ENCODE measurements at regions not wholly inside any gene's neighbourhood (a gene's known extent, or its start where the extent isn't known, plus 50 kb on each side); places are given as distances from the start of the nearest gene placed in this dataset.
"Not testable (repeated sequence)": the region's sequence is repeated elsewhere in the genome, so short reads cannot be mapped to it uniquely, and the experiment has no call there.

DNA sequence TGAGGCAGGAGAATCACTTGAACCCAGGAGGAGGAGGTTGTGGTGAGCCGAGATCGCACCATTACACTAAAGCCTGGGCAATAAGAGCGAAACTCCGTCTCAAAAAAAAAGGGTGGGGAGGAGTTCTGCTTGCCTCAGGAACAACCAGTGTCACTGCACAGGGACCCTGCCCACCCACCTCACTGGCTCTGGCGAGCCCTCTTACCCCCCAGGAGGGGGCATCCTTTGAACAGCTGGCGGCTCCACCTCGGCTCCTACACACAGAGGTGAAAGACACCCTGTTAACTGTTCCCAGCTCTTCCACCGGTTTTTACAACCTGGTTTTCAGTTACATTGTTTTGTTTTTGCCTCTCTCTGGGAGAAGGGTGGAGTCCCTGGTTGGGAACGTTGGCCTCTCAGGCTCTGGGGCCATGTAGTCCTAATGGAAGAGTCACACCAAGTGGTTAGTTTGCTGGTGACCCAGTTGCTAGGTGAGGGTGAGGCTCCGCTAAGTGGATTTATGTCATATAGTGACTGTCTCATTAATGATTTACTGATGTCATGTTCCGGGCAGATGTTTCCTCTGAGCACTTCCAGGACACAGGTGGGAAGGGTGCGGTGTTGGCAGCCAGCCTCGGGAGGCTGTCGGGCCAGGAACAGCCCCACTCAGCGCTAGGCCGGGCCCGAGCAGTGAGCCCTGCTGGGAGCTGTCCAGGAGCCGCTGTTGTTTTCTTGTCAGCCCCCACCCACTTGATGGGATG lies 120.6 kb upstream of the TPTE start:
- H3K27me3 ChIP-seq (ENCODE audit: control insufficient read depth, insufficient read depth, low read length); H3K36me3 ChIP-seq (ENCODE audit: control insufficient read depth, insufficient read depth, low read length); CTCF ChIA-PET; POLR2A ChIA-PET; H3K4me3 ChIP-seq (ENCODE audit: low read depth, low read length); DNase-seq (ENCODE audit: low read depth): not testable (repeated sequence)

DNA sequence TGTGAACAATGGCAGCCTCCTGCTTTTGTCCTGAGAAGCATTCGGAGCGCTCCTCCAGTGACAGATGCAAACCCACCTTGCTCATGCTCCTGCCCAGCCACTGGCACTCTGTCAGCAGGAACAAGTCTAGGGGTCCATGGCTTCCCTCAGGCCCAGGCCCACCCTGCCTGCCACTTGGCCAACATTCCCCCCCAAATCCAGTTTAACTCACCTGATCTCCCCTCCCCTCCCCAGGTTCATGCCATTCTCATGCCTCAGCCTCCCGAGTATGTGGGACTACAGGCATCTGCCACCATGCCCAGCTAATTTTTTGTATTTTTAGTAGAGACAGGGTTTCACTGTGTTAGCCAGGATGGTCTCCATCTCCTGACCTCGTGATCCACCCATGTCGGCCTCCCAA lies 118.9 kb upstream of the TPTE start:
- H3K4me3 ChIP-seq (ENCODE audit: low read depth, low read length); DNase-seq (ENCODE audit: low read depth); H3K36me3 ChIP-seq (ENCODE audit: control insufficient read depth, insufficient read depth, low read length); POLR2A ChIA-PET; CTCF ChIA-PET; H3K27me3 ChIP-seq (ENCODE audit: control insufficient read depth, insufficient read depth, low read length): not testable (repeated sequence)

DNA sequence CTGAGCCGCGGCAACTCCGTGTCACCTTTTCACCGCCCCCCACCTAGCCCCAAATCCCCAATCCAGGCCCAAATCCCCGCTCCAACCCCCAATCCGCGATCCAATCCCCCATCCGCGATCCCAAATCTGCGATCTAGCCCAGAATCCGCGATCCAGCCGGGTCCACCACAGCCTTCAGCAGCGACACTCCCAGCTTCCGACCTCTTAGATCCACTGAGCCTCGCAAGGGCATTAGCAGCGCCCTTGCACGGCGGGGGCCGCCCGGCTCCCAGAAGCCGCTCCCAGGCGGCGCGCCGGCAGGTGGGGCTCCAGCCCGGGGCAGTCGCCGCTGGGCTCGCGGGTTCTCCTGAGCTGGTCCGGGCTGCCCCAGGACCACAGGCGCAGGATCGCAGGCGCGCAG lies 116.1 kb upstream of the TPTE start:
- POLR2A ChIA-PET; H3K36me3 ChIP-seq (ENCODE audit: control insufficient read depth, insufficient read depth, low read length); H3K4me3 ChIP-seq (ENCODE audit: low read depth, low read length): not testable (repeated sequence)

DNA sequence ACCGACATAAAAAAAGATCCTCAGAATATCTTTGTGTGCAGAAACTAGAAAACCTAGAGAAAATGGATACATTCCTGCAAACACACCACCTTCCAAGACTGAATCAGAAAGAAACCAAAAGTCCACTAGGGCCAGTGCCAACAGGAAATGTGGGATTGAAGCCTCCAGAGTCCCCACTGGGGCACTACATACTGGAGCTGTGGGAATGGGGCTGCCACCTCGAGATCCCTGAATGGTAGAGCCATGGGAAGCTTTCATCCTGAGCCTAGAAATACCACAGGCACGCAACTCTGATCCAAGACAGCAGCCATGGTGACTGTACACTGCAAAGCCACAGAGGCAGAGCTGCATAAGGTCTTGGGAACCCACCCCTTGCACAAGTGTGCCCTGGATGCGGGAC lies 111.6 kb upstream of the TPTE start:
- H3K27me3 ChIP-seq (ENCODE audit: control insufficient read depth, insufficient read depth, low read length); CTCF ChIA-PET; DNase-seq (ENCODE audit: low read depth); POLR2A ChIA-PET; H3K4me3 ChIP-seq (ENCODE audit: low read depth, low read length); H3K36me3 ChIP-seq (ENCODE audit: control insufficient read depth, insufficient read depth, low read length): not testable (repeated sequence)

More for the DNA sequence above, 116.1 kb upstream of the TPTE start:
- DNase-seq (ENCODE audit: low read depth); H3K27me3 ChIP-seq (ENCODE audit: control insufficient read depth, insufficient read depth, low read length); CTCF ChIA-PET: not testable (repeated sequence)

DNA sequence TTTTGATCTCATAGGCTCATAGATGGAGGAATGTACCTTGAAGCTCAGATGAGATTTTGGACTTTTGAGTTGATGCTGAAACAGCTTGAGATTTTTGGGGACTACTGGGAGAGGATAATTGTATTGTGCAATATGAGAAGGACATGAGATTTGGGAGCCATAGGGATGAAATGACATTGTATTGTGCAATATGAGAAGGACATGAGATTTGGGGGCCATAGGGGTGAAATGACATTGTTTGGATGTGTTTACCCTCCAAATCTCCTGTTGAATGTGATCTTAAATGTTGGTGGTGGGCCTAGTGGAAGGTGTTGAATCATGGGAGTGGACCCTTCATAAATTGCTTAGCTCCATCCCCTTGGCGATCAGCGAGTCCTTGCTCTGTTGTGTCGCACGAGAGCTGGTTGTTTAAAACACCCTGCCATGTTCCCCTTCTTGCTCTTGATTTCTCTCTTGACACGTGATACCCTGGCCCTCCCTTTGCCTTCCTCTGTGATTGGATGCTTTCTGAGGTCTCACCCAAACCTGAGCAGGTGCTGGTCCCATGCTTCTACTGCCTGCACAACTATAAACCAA lies 110.9 kb upstream of the TPTE start:
- H3K36me3 ChIP-seq (ENCODE audit: control insufficient read depth, insufficient read depth, low read length); H3K4me3 ChIP-seq (ENCODE audit: low read depth, low read length); DNase-seq (ENCODE audit: low read depth); CTCF ChIA-PET; H3K27me3 ChIP-seq (ENCODE audit: control insufficient read depth, insufficient read depth, low read length); POLR2A ChIA-PET: not testable (repeated sequence)

DNA sequence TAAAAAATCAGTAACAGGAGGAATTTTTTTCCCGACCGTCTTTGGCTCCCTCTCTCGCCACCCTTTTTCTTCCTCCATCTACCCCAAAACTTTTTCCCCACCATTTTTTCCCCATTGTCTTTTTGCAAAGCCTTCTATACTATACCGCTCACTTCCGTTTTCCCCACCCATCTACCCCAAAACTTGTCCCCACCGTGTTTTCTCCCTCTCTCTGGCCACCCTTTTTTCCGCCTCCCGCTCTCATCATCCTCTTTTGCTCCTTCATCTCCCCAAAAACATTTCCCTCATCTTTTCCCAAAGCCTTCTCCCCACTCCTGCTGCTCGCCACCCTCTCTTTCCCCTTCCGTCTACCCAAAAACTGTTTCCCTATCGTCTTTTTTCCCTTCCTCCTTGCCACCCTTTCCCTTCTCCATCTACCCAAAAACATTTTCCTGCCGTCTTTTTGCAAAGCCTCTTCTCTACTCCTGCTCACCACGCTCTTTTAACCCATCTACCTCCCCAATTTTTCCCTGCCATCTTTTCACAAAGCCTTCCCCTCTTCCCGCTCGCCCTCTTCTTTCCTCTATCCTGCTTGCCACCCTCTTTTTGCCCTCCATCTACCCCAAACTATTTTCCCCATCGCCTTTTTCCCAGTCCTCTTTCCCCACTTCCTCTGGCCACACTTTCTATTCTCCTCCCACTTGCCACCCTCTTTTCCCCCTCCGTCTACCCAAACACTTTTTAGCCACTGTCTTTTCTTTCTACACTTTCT lies 109.4 kb upstream of the TPTE start:
- H3K27me3 ChIP-seq (ENCODE audit: control insufficient read depth, insufficient read depth, low read length); DNase-seq (ENCODE audit: low read depth); H3K4me3 ChIP-seq (ENCODE audit: low read depth, low read length); H3K36me3 ChIP-seq (ENCODE audit: control insufficient read depth, insufficient read depth, low read length); CTCF ChIA-PET; POLR2A ChIA-PET: not testable (repeated sequence)

DNA sequence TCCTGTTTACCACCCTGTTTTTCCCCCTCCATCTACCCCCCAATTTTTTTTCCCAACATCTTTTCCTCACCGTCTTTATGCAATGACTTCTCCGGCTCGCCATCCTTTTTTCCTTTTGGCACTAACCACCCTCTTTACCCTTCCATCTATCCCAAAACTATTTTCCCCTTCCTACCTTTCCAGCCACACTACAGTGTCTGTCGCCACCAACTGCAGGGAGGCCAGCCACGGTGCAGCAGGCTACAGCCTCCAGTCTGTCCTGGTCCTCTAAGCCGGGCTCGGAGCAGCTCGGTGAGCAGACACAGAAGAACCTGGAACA lies 108.5 kb upstream of the TPTE start:
- H3K36me3 ChIP-seq (ENCODE audit: control insufficient read depth, insufficient read depth, low read length); H3K27me3 ChIP-seq (ENCODE audit: control insufficient read depth, insufficient read depth, low read length); POLR2A ChIA-PET; CTCF ChIA-PET; DNase-seq (ENCODE audit: low read depth); H3K4me3 ChIP-seq (ENCODE audit: low read depth, low read length): not testable (repeated sequence)

DNA sequence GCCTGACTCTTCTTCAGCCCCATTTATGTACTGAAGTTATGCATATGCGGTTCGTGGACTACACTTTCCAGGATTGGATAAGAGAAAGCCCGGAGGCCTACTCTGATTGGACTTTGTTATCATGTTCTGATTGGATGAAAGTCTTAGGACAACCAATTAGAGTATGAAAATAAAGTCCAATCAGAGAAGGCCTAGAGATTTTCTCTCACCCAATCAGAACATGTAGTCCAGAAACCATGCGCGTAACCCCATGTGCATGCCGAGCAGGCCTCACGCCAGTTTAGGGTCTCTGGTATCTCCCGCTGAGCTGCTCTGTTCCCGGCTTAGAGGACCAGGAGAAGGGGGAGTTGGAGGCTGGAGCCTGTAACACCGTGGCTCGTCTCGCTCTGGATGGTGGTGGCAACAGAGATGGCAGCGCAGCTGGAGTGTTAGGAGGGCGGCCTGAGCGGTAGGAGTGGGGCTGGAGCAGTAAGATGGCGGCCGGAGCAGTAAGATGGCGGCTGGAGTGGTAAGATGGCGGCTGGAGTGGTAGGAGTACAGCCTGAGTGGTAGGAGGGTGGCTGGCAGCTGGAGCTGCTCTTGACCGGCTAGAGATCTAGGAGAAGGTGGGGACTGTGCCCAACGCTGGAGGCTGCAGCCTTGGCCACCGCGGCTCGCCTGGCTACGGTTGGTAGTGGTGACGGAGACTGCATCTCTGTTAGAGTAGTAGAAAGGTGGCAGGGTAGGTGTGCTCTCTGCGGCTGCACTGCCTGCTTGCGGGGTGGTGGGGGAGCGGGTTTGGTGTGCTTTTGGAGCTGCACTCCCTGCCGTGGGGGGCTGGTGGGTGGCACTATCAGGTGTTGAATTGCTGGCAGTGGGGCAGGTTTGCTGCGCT lies 107.9 kb upstream of the TPTE start:
- POLR2A ChIA-PET; DNase-seq (ENCODE audit: low read depth); H3K27me3 ChIP-seq (ENCODE audit: control insufficient read depth, insufficient read depth, low read length); H3K36me3 ChIP-seq (ENCODE audit: control insufficient read depth, insufficient read depth, low read length); H3K4me3 ChIP-seq (ENCODE audit: low read depth, low read length); CTCF ChIA-PET: not testable (repeated sequence)

DNA sequence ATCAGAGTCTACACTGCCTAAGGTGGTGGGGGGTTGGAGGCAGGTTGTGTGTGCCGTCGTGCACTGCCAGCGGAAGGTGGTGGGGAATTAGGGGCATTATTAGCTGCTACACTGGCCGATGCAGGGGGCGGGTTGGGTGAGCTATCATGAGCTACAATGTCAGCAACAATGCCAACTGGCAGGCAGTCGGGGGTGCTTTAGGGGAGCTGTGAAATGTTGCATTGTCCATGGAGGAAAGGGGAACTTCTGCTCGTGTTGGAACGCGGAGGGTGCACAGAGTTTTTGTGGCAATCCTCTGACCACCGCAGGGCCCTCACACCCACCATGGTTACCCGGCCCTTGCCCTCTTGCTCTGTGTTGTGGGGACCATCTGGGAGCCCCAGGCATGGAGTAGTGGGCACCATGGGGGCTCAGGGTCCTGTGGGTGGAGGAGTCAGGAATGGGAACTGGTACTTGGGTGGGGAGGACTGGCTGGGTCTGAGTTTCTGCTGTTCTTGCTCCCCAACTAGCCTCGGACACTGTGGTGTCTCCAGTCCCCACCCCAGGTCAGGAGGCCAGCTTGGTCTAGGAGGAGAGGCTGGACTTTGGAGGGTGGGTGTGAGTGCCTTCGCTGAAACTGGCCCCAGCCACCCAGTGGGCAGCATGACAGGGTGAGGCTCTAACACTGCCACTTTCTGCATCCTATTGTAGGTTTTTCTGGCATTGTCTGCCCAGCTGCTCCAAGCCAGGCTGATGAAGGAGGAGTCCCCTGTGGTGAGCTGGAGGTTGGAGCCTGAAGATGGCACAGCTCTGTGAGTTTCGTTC lies 107.1 kb upstream of the TPTE start:
- DNase-seq (ENCODE audit: low read depth); H3K36me3 ChIP-seq (ENCODE audit: control insufficient read depth, insufficient read depth, low read length); H3K4me3 ChIP-seq (ENCODE audit: low read depth, low read length); CTCF ChIA-PET; H3K27me3 ChIP-seq (ENCODE audit: control insufficient read depth, insufficient read depth, low read length); POLR2A ChIA-PET: not testable (repeated sequence)

DNA sequence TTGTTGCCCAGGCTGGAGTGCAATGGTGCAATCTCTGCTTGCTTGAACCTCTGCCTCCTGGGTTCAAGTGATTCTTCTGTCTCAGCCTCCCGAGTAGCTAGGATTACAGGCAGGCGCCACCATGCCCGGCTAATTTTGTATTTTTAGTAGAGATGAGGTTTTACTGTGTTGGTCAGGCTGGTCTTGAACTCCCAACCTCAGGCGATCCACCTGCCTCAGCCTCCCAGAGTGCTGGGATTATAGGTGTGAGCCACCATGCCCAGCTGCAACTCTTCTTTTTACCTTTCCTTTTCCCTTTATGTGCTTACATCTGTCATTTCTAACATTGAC lies 106.5 kb upstream of the TPTE start:
- POLR2A ChIA-PET; H3K27me3 ChIP-seq (ENCODE audit: control insufficient read depth, insufficient read depth, low read length); CTCF ChIA-PET; H3K36me3 ChIP-seq (ENCODE audit: control insufficient read depth, insufficient read depth, low read length); H3K4me3 ChIP-seq (ENCODE audit: low read depth, low read length); DNase-seq (ENCODE audit: low read depth): not testable (repeated sequence)

DNA sequence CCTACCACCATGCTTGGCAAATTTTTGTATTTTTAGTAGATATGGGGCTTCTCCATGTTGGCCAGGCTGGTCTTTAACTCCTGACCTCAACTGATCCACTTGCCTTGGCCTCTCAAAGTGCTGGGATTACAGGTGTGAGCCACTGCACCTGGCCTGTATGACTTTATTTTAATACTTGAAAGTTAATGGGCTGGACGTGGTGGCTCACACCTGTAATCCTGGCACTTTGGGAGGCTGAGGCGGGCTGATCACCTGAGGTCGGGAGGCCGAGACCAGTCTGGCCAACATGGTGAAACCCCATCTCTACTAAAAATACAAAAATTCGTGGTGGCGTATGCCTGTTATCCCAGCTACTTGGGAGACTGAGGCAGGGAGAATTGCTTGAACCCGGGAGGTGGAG lies 105.9 kb upstream of the TPTE start:
- POLR2A ChIA-PET; DNase-seq (ENCODE audit: low read depth); H3K27me3 ChIP-seq (ENCODE audit: control insufficient read depth, insufficient read depth, low read length); CTCF ChIA-PET; H3K4me3 ChIP-seq (ENCODE audit: low read depth, low read length); H3K36me3 ChIP-seq (ENCODE audit: control insufficient read depth, insufficient read depth, low read length): not testable (repeated sequence)

DNA sequence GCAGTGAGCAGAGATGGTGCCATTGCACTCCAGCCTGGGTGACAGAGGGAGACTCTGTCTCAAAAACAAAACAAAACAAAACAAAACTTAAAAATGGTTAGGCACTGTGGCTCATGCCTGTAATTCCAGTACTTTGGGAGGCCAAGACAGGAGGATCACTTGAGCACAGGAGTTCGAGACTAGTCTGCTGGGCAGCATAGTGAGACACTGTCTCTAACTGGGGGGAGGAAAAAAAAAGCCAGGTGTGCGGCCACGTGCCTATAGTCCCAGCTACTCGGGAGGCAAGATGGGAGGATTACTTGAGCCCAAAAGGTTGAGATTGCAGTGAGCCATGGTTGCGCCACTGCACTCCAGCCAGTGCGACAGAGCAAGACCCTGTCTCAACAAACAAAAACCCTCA lies 105.5 kb upstream of the TPTE start:
- CTCF ChIA-PET, POLR2A ChIA-PET: not testable (repeated sequence)

More for the DNA sequence above, 105.5 kb upstream of the TPTE start:
- H3K4me3 ChIP-seq (ENCODE audit: low read depth, low read length); H3K27me3 ChIP-seq (ENCODE audit: control insufficient read depth, insufficient read depth, low read length); DNase-seq (ENCODE audit: low read depth); H3K36me3 ChIP-seq (ENCODE audit: control insufficient read depth, insufficient read depth, low read length): not testable (repeated sequence)
